ENCODE measurements at regions not wholly inside any gene's neighbourhood (a gene's known extent, or its start where the extent isn't known, plus 50 kb on each side); places are given as distances from the start of the nearest gene placed in this dataset.

DNA sequence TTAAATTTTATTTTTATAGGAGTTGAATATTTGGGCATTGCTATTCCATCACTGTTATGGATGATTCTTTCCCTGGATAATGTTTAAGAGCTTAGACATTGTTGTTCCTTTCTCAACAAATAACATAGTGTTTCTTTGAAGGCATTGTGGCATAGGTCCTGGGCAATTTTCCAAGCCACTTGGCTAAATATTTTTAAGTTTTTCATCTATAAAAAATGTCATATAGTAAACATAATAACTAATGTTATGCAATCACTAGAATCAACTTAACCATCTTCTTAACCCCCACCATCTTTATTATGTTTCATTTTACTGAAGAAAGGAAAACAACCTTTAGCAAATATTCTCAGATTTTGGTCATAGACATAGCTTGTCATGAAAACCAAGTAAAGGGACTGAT, 600.6 kb upstream of the LMO3 start:
- TF ChIP-seq POLR2A (IDR thresholded peaks at IDR 0.05) (no peak), POLR2AphosphoS5 (IDR thresholded peaks at IDR 0.05) (no peak)
- TF ChIP-seq, protein P1, sequence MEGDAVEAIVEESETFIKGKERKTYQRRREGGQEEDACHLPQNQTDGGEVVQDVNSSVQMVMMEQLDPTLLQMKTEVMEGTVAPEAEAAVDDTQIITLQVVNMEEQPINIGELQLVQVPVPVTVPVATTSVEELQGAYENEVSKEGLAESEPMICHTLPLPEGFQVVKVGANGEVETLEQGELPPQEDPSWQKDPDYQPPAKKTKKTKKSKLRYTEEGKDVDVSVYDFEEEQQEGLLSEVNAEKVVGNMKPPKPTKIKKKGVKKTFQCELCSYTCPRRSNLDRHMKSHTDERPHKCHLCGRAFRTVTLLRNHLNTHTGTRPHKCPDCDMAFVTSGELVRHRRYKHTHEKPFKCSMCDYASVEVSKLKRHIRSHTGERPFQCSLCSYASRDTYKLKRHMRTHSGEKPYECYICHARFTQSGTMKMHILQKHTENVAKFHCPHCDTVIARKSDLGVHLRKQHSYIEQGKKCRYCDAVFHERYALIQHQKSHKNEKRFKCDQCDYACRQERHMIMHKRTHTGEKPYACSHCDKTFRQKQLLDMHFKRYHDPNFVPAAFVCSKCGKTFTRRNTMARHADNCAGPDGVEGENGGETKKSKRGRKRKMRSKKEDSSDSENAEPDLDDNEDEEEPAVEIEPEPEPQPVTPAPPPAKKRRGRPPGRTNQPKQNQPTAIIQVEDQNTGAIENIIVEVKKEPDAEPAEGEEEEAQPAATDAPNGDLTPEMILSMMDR (IDR thresholded peaks at IDR 0.05 in 8 of 11, conservative IDR thresholded peaks at IDR 0.05 in 3 of 11), result no peak

All from spleen (tissue), 7 donors.